ENCODE measurements at regions not wholly inside any gene's neighbourhood (a gene's known extent, or its start where the extent isn't known, plus 50 kb on each side); places are given as distances from the start of the nearest gene placed in this dataset.

DNA sequence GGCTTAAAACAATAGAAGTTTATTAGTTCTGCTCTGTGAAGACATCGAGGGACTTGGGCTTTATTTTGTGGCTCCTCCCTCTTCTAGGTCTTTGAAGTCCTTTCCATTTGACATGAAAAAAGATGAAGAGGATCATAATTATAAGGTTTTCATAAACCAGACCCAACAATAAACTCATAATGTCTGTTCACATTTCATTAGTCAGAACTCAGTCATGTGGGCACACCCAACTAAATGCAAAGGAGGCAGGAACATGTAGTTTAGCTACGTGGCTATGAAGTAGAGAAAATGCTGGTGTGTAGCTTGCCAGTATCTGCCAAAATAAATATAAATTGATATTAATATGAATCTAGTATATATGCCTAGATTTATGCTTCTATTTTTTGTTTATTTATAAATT, 393.9 kb upstream of the C9orf72 start:
- Histone ChIP-seq H3K9me3 (ENCODE audit: control insufficient read depth, low read depth, low read length) (no peaks in the 10 kb centered on the region), H4K5ac (ENCODE audit: insufficient read length, low read depth, low read length) (no peak overlapping the region), H2BK15ac (ENCODE audit: low read depth, low read length) (no peak overlapping the region), H3K79me1 (ENCODE audit: insufficient read depth, low read depth, low read length, poor library complexity, severe bottlenecking) (no peaks in the 10 kb centered on the region), H3T11ph (ENCODE audit: low read length) (no peak overlapping the region), H2AK5ac (ENCODE audit: insufficient read length, low read length) (no peak overlapping the region), H2BK120ac (ENCODE audit: low read depth, low read length, poor library complexity, severe bottlenecking) (no peak overlapping the region), H3K56ac (ENCODE audit: insufficient read length, low read depth, low read length) (no peak overlapping the region), H2BK20ac (ENCODE audit: low read depth, low read length, poor library complexity, severe bottlenecking) (no peak overlapping the region), H3K27me3 (ENCODE audit: insufficient read depth, low read length) (no peaks in the 10 kb centered on the region), H3K18ac (ENCODE audit: insufficient read length, low read depth, low read length) (no peak overlapping the region), H4K8ac (replicated peaks; ENCODE audit: insufficient read length, low read depth, low read length) (no peak overlapping the region), H2BK5ac (ENCODE audit: insufficient read length, low read length) (no peak overlapping the region), H3K23ac (ENCODE audit: insufficient read length, low read depth, low read length) (no peak overlapping the region), H3K4me2 (ENCODE audit: insufficient read depth, insufficient read length, low read length) (no peak overlapping the region), H2BK12ac (ENCODE audit: insufficient read length, low read depth, low read length) (no peak overlapping the region), H3K14ac (ENCODE audit: insufficient read depth, low read length) (no peak overlapping the region), H3K9ac (ENCODE audit: extremely low read depth, insufficient read length, low read length) (no peak overlapping the region), H3K79me2 (ENCODE audit: insufficient read depth, low read length) (no peaks in the 10 kb centered on the region), H3K27ac (ENCODE audit: insufficient read length, low read depth, low read length) (no peak overlapping the region), H2AFZ (ENCODE audit: low read length) (no peak overlapping the region), H3K4me1 (ENCODE audit: insufficient read depth, low read length) (no peaks in the 10 kb centered on the region), H3K23me2 (ENCODE audit: insufficient read length, low read depth, low read length, poor library complexity, severe bottlenecking) (no peaks in the 10 kb centered on the region), H4K20me1 (ENCODE audit: control insufficient read depth, insufficient read depth, insufficient read length) (no peaks in the 10 kb centered on the region), H4K91ac (ENCODE audit: insufficient read length, low read depth, low read length) (no peak overlapping the region), H3K4ac (ENCODE audit: low read depth, low read length) (no peak overlapping the region)
- no peak overlapping the region for H3K4me3 Mint-ChIP-seq
- WGBS (ENCODE audit: extremely low coverage, insufficient read length, low lambda C conversion rate): no CpG with 5 or more reads among the region's 2 CpGs
- 0 out of 4 replicates have a peak, but pooled peaks cover 0 to 5% of the 10 kb centered on the region in 2 experiments for H3K4me1 Mint-ChIP-seq
- H3K27me3 Mint-ChIP-seq (ENCODE audit: low read depth): no peaks in the 10 kb centered on the region
- TF ChIP-seq, protein P1, sequence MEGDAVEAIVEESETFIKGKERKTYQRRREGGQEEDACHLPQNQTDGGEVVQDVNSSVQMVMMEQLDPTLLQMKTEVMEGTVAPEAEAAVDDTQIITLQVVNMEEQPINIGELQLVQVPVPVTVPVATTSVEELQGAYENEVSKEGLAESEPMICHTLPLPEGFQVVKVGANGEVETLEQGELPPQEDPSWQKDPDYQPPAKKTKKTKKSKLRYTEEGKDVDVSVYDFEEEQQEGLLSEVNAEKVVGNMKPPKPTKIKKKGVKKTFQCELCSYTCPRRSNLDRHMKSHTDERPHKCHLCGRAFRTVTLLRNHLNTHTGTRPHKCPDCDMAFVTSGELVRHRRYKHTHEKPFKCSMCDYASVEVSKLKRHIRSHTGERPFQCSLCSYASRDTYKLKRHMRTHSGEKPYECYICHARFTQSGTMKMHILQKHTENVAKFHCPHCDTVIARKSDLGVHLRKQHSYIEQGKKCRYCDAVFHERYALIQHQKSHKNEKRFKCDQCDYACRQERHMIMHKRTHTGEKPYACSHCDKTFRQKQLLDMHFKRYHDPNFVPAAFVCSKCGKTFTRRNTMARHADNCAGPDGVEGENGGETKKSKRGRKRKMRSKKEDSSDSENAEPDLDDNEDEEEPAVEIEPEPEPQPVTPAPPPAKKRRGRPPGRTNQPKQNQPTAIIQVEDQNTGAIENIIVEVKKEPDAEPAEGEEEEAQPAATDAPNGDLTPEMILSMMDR (conservative IDR thresholded peaks at IDR 0.05): no peak
- H3K27ac Mint-ChIP-seq: no peak overlapping the region
- DNase-seq: no peak
- H3K36me3 Mint-ChIP-seq (ENCODE audit: insufficient read depth in 1 of 3, low read depth in 3 of 3): peaks cover 0 to 3% (median 0%) of the 10 kb centered on the region in 3 experiments; a peak in 2 of 7 replicates
- no peaks in the 10 kb centered on the region; a peak in 1 of 5 replicates for H3K9me3 Mint-ChIP-seq

All from H9 (cell line).